HT-29 (cell line): ENCODE measurements at regions not wholly inside any gene's neighbourhood (a gene's known extent, or its start where the extent isn't known, plus 50 kb on each side); places are given as distances from the start of the nearest gene placed in this dataset.
"Not testable (repeated sequence)": the region's sequence is repeated elsewhere in the genome, so short reads cannot be mapped to it uniquely, and the experiment has no call there.

Experiments
- DNase-seq: peaks from one replicate; pipeline ENCODE4 v3.0.0-alpha.2; 2015; ENCODE audit warnings: low spot score

DNA sequence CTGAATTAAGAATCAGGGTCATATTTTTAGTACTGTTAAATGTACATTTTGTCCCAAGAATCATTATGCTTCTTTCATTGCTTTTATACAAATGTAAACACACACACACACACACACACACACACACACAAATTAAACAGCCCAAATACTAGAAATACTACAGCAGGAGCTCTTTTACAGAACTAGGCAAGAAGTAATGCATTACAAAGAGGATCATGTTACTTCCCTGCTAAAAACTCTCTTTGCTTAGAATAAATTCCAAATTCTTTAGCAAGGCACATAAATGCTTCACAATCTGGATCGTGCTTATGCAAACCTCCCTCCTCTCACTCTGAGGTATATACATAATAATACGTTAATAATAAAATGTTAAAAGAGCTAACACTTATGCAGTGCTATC, 720.4 kb upstream of the ADGRL4 start:
- DNase-seq, result no peak

DNA sequence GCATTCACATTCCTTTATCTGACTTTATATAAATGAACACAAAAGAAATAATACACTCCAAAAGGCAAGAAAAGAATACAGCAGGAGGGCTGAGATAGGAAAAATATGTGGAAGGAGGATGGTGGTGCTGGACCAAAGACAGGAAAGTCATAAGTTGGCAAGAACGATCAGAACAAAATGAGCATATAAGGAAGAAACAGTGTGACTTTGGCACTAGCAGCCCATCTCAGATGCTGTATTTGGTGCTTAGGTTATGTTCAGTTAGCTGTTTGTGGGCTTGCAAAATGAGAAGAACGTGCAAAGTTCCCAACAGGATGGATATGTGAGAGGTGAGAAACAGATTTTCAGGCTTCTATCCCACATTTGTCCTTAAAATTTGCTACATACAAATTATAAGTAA, 719.8 kb upstream of the ADGRL4 start:
- no peak for DNase-seq

DNA sequence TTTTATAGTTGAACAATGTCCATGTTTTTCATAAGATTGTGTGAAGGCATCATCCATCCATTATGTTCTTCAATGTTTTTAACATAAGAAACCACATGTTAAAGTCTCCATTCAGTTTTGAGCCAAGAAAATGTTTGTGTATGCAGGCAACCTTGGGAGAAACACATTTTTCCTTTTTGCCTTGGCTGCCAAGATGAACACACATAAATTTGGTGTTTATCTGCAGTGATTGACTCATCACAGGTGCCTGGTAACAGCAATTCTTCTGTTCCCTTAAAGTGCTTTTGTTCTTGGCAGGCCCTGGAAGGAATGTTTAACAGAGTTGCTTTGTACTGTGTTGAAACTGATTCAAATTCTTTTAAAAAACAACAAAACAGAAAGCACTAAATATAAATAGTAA, 709.9 kb upstream of the ADGRL4 start:
- peak; percentile 42 for DNase-seq

DNA sequence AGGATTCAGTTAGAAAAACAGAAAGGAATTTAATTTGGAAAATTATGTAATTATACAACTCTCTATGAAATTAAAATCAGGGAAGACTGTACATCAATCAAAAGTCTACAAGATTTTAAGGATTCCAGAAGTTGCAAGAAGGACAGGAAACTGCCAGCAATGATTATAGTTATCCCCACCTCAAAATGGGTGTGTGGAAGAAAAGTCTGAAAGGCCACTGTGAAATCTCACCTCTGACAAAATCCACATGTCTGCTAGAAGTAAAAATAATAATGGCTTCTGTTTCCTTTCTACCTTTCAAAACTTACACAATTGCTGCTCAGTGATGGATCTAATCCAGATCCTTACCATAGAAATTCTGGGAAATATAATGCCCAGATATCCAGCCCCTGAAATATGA, 708.1 kb upstream of the ADGRL4 start:
- no peak for DNase-seq

DNA sequence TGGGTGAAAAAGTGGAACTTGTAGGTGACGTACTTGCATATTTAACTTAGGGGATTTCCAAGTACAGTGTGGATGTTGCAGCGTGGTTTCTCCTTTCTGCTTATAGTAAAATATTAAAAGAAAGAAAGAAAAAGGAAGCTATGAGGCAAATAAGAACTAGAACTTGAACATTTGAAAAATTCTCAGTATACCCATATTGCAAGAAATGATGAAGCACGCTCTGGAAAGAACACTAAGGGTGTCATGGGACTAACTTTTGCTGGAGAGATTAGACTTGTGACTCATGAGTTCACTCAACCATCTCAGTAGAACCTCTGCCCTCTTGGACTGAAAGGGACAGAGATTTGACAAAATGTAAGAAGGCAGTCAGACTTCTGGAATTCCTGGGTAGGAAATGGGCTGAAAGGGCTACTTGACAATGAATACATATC, 704.5 kb upstream of the ADGRL4 start:
- DNase-seq, result no peak

DNA sequence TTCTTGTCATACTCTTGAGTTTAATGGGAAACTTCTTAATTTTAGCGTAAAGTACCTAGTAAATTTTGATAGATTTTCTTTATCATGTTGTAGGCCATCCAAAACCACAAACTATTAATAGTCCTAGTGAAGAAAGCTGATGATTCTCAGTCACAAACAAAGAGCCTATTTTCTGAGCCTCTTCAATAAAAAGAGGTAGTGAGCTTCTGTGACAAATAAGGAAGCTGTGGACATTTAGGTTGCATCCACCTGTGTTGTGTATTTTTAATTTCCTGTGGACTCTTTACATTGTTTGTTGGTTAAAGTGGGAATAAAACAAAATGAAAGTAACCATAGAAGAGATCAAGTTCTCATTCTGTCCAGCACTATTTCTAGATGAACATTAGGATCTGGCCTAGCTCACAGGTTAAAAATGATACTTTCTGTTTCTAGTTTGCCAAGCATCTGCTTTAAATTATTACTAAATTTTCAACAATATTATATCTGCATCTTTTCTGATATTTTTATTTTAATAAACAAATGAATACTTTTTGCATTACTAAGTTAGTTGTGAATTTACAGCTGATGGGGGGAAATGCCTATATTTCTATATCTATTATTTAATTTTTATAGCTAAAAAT, 702.2 kb upstream of the ADGRL4 start:
- DNase-seq, result no peak

DNA sequence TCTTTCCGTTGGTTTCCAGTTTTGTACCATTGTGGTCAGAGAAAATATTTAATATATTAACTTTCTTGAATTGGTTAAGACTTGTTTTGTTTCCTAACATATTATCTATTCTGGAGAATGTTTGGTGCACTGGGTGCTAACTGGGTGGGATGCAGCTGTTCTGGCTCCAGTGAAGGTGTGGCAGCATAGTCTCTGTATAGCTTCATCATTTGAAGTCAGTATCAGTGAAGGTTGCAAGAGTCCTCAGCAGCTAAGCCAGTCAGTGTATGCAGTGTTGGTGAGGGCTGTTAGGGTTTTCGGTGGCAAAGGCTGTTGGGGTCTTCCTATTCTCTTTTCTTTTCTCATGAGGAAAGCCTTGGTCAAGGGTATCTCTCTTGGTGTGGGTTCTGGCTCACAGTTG, 698.7 kb upstream of the ADGRL4 start:
- no peak for DNase-seq

DNA sequence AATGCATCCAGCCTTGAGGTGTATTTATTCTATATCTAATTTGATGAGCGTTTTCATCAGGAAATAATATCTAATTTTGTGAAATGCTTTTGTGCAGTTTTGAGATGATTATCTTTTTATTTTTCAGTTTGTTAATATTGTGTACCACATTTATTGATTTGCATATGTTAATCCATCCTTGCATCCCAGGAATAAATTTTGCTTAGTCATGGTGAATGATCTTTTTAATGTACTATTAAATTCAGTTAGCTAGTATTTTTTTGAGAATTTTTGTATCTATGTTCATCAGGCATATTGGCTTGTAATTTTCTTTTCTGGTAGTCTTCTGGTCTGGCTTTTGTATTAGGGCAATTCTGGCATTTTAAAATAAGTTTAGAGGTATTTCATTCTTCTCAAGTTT, 697.5 kb upstream of the ADGRL4 start:
- DNase-seq, result no peak

DNA sequence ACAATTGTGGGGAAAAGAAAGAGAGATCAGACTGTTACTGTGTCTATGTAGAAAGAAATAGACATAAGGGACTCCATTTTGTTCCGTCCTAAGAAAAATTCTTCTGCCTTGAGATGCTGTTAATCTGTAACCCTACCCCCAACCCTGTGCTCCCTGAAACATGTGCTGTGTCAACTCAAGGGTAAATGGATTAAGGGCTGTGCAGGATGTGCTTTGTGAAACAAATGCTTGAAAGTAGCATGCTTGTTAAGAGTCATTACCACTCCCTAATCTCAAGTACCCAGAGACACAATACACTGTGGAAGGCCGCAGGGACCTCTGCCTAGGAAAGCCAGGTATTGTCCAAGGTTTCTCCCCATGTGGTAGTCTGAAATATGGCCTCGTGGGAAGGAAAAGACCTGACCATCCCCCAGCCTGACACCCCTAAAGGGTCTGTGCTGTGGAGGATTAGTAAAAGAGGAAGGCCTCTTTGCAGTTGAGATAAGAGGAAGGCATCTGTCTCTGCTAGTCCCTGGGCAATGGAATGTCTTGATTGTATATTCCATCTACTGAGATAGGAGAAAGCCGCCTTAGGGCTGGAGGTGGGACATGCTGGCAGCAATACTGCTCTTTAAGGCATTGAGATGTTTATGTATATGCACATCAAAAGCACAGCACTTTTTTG, 695.9 kb upstream of the ADGRL4 start:
- DNase-seq, result not testable (repeated sequence)

DNA sequence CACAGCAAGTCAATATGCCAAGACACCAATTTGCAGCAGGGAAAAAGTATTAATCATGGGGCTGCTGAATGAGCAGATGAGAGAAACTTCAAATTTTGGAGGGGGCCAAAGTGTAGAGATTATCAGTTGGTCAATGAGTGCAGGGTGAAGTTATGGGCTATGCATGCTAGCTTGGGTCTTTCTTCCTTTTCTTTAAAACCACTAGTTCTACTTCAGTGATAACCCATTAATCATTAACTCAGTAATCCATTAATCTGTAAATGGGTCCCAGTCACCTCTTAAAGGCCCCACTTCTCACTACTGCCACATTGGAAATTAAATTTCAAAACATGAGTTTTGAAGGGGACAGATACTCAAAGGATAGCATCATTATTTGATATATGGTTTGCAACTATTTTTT, 688.6 kb upstream of the ADGRL4 start:
- no peak for DNase-seq

DNA sequence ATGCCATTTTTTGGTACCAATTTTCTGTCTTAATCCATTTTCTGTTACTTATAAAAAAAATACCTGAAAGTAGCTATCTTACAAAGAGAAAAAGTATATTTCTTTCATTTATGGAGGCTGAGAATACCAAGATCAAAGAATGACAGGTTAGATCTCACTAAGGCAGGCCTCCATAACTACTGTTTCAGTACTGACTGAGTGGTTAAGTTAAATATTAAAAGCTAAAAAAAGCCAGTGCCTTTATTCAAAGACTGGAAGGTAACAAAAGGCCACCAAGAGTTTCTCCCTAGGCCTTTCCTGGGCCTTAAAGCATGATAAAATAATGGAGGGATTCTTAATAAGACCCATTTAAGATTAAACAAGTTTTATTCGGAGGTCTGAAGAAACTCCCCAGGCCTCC, 687.7 kb upstream of the ADGRL4 start:
- no peak for DNase-seq

DNA sequence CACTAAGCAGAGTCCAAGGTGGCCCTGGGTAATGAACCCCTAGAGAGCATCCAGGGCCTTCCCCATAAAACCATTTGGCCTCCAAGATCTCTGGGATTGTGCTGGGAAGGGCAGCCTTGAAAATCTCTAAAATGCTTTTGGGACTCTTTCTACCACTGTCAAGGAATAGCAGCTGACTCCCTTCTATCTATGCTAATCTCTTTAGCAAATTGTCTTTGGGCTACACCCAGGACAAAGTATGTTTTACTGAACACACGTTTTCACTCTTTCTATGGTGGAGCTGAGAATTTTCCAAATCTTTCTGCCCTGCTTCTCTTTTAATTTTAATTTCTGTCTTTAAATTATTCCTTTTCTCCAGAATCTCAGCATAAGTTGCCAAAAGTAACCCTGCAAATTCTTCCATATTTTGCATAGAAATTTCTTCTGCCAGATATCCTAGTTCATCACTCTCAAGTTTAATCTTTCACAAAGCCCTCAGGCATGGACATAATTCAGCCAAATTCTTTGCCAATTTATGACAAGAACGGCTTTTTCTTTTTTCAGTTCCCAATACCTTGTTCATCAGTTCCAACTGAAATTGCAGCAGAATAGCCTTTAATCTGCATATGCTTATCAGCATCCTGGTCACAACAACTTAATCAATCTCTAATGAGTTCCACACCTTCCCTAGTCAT, 687.0 kb upstream of the ADGRL4 start:
- DNase-seq, result no peak

DNA sequence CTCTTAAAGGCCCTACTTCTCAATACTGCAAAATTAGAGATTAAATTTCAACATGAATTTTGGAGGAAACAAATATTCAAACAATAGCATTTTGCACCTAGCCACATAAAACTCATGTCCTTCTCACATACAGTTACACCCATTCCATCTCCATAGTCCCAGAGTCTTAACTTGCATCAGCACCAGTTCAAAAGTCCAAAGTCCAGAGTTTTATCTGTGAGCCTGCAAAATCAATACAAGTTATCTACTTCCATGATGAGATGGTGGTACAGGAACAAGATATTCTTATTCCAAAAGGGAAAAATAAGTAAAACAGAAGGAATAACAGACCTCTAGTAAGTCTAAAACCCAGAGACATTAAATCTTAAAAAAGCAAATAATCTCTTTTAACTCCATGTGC, 686.0 kb upstream of the ADGRL4 start:
- no peak for DNase-seq

DNA sequence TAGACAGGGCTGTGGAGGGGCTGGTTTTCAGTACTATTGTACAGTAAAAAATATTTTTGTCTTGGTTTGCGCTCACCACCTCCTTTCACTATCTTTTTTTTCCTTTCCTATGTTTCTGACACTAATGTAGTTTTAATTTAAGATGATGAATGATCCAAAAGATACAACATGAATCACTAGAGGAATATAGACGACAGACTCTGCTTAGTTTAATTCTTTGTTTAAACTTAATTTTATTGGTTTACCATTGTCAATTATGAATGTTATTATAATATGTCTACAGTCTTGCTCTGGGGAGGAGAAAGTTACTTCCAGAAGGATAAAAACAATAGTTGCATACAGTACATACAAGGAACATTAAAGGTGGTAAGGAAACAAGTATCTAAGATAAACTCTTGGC, 682.4 kb upstream of the ADGRL4 start:
- DNase-seq, result no peak

DNA sequence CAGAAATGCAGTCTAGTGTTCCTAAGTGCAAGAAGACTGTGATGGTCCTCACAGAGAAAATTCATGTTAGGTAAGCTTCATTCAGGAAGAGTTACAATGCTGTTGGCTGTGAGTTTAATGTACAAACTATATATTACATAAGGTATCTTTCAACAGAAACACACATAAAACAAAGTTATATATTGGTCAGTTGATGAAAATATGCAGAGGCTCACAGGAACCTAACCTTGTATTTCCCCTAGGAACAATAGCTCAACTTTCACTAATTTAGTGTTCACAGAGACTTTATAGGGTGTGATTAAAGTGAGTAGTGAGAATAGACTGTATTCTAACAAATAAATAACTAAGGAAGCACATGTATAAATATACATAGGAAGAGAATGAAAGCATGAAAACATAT, 676.9 kb upstream of the ADGRL4 start:
- no peak for DNase-seq

DNA sequence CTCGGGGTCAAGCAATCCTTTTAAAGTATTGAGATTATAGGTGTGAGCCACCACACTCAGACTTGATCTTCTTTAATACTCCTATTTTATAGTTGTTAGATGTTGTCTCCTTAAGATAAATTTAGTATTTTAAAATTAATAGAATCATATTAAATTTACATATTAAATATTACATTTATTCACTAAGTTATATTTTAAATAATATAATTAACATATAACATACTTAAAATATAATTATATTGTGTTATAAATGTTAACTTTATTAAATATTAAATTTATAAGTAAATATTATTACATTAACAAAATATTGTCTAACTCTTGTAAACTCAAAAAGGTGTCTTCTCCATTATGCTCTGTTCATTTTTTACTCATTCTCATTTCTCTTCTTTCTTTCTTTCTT, 675.9 kb upstream of the ADGRL4 start:
- DNase-seq, result no peak

DNA sequence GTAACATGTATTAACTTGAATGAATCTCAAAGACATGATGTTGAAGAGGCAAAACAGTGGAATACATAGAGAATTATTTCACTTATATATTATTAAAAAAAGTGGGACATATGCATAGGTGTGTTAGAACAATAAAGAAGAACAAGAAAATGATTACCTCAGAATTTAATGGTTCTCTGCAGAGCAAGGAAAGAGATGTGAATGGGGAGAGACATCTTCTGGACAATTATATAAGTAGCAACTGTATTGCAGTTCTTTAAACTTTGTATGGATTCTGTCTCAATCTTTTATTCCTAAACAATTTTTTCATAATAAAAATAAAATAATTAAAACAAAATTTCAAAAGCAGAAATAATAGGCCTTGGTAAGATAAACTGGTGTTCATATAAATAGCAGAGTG, 674.9 kb upstream of the ADGRL4 start:
- no peak for DNase-seq

DNA sequence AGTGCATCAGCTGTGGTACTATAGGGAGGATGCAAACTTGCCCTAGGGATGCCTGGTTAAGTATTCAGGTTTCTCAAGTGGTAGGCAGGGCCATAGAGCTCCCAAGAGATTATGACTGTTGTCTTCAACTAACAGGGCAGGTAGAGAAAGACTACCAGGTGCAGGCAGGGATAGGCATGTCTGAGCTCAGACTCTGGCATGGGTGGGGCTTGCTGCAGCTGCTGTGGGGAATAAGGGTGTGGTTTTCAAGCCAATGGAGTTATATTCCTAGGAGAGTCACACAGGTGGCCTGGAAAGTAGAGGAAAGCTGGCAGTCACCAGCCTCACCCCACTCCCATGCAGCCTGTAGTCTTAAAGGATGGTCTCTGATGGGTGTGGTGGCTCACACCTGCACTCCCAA, 673.4 kb upstream of the ADGRL4 start:
- DNase-seq, result no peak

DNA sequence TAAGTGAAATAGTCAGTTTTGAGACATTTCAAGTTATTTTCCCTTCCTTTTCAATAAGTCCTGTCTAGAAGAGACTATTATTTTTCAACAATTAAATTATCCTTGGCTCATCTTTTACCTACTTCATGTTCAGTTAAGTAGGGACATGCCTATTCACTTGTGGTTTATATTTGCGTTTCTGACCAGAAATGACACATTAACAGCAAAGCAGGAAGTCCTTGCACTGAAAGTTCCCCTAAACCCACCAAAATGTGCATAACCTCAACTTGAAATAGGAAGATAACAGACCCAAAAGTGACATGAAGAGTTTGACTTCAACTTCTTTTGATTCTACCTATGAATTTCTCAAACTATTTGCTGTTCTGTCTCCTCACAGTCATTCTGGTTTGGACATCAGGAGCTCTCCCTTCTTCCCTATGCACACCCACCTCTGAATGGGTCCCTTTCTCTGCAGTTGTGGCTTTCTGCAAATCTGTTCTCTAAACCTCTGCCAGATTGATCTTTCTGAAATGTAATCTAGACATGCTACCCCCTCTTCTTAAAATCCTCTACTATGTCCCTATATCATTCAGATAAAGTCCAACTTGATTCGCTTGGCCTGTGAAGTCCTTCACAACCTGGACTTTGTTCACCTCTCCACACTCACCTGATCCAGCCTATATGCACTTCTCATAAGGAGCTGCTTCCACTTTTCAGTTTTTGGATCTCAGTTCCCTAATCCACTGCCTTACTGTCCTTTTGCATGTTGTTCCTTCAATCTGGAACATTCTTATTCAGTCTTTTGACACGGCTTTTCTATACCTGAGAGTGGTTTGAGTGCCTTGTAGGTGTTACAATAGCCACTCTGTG, 661.5 kb upstream of the ADGRL4 start:
- no peak for DNase-seq

DNA sequence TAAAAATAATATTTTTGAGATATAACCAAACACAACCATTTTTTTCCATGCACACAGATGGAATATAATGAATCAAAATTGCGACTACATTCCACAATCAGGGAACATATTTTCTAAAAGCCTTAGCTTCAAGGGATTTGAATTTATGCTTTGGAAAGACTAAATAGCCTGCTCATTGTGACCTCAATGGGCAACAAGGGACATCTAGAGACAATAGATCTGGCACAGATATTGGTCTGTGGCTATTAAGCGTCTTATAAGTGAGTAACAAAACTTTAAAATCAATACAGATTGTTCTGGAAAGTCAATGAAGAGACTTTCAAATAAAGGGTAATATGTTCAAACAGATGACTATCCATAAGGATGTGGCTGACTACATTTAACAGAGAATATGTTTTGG, 660.6 kb upstream of the ADGRL4 start:
- no peak for DNase-seq

DNA sequence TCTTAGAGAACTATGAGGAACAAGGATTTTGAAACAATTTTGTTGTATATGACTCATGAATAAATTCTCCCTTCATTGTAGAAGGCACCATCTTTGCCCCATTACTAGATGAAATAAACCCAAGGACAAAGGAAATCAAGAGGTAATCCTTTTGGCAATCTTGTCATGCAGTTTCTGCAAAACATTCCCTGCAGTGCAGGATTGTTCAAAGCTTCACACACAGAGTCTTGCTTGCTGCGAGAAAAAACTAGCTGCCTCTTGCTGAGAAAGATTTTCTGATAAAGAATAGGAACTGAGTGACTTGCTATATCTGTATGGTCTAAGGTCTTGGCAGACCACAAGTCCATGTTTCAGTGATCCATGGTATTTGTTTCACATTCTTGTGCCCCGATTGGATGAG, 657.4 kb upstream of the ADGRL4 start:
- DNase-seq, result no peak

DNA sequence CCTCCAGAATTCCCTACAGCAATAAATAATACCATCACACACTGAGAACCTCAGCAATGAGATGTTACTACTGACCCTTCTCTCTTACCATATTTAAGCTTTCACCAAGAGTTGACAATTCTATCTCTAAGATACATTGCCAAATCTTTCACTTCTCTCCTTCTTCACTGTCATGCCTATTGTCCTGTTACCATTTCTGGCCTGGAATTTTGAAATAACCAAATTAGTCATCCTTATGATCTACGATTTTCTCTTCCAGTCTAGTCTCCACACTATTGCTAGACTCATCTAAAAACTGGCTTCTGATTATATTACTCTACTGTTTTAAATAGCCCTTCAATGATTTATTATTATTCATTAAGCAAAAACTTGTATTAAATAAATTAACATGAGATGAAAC, 656.1 kb upstream of the ADGRL4 start:
- no peak for DNase-seq
